ENCODE measurements at regions not wholly inside any gene's neighbourhood (a gene's known extent, or its start where the extent isn't known, plus 50 kb on each side); places are given as distances from the start of the nearest gene placed in this dataset.

DNA sequence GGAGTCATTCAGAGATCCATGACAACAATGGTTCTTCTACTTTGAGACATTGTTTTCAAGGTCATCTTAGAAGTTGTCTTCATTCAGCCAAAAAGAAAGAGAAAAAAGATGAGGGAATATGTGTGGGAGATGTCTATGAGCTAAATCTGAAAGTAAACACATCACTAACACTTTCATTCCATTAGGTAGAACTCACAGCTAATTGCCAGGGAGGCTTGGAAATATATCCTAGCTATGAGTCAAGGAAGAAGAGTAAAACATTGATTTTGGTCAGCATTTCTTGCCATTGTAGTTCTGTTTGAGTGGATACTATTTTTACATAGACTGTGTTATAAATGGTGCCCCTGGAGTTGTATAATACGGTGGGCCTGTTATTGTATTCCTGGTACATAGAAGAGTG, 316.4 kb upstream of the MYOCD start:
- TF ChIP-seq, protein P1, sequence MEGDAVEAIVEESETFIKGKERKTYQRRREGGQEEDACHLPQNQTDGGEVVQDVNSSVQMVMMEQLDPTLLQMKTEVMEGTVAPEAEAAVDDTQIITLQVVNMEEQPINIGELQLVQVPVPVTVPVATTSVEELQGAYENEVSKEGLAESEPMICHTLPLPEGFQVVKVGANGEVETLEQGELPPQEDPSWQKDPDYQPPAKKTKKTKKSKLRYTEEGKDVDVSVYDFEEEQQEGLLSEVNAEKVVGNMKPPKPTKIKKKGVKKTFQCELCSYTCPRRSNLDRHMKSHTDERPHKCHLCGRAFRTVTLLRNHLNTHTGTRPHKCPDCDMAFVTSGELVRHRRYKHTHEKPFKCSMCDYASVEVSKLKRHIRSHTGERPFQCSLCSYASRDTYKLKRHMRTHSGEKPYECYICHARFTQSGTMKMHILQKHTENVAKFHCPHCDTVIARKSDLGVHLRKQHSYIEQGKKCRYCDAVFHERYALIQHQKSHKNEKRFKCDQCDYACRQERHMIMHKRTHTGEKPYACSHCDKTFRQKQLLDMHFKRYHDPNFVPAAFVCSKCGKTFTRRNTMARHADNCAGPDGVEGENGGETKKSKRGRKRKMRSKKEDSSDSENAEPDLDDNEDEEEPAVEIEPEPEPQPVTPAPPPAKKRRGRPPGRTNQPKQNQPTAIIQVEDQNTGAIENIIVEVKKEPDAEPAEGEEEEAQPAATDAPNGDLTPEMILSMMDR (IDR thresholded peaks at IDR 0.05) = no peak
- no peak for TF ChIP-seq POLR2A (IDR thresholded peaks at IDR 0.05)

Measured in body of pancreas (tissue), 4 donors.